ENCODE measurements at regions not wholly inside any gene's neighbourhood (a gene's known extent, or its start where the extent isn't known, plus 50 kb on each side); places are given as distances from the start of the nearest gene placed in this dataset.
"Not testable (repeated sequence)": the region's sequence is repeated elsewhere in the genome, so short reads cannot be mapped to it uniquely, and the experiment has no call there.

- DNase-seq: not testable (repeated sequence)
Measured at GRCh38 chr2:95767950-95768349, 176.1 kb downstream of the TRIM43 start.

- not testable (repeated sequence) for DNase-seq
Measured at GRCh38 chr2:95769256-95769655, 177.5 kb downstream of the TRIM43 start.

GRCh38 chr2:95770726-95771125 lies 178.9 kb downstream of the TRIM43 start:
- DNase-seq: not testable (repeated sequence)

GRCh38 chr2:95774322-95775192 lies 182.8 kb downstream of the TRIM43 start:
- not testable (repeated sequence) for DNase-seq

- not testable (repeated sequence) for DNase-seq
Measured at GRCh38 chr2:95775193-95775531, 183.4 kb downstream of the TRIM43 start.
